ENCODE measurements at regions not wholly inside any gene's neighbourhood (a gene's known extent, or its start where the extent isn't known, plus 50 kb on each side); places are given as distances from the start of the nearest gene placed in this dataset.

- no peak for TF ChIP-seq MXI1 (conservative IDR thresholded peaks at IDR 0.05; ENCODE audit: poor library complexity, severe bottlenecking)
- TF ChIP-seq EZH2 (IDR thresholded peaks at IDR 0.05; ENCODE audit: borderline replicate concordance, insufficient read depth, low read length, poor library complexity, severe bottlenecking): no peak
- TF ChIP-seq POLR2AphosphoS5 (IDR thresholded peaks at IDR 0.05): no peak
- no peak for TF ChIP-seq SMC3 (conservative IDR thresholded peaks at IDR 0.05; ENCODE audit: poor library complexity)
- TF ChIP-seq CTCF (IDR thresholded peaks at IDR 0.05; ENCODE audit: poor library complexity, severe bottlenecking): no peak
- TF ChIP-seq RAD21 (conservative IDR thresholded peaks at IDR 0.05): no peak
- TF ChIP-seq EP300 (conservative IDR thresholded peaks at IDR 0.05; ENCODE audit: poor library complexity, severe bottlenecking): no peak
- no peak for TF ChIP-seq TAF1 (IDR thresholded peaks at IDR 0.05; ENCODE audit: low read depth)
- no peak for TF ChIP-seq REST (IDR thresholded peaks at IDR 0.05; ENCODE audit: borderline replicate concordance)
- H4K20me1 ChIP-seq (ENCODE audit: insufficient read depth): no peaks in the 10 kb centered on the region
- H3F3A ChIP-seq (ENCODE audit: insufficient read depth, low read length, poor library complexity, severe bottlenecking): no peaks in the 10 kb centered on the region
- no peak overlapping the region for H3K27ac ChIP-seq (ENCODE audit: low read length)
- no peak overlapping the region for H3K4me3 ChIP-seq (ENCODE audit: low read length)
- H2AFZ ChIP-seq (ENCODE audit: low read depth, low read length): no peak overlapping the region
- no peaks in the 10 kb centered on the region for H3K79me2 ChIP-seq (replicated peaks; ENCODE audit: insufficient read depth, low read length)
- H3K4me2 ChIP-seq (ENCODE audit: low read length): no peak overlapping the region
- H3K27me3 ChIP-seq (ENCODE audit: insufficient read depth, low read depth, low read length): no peaks in the 10 kb centered on the region
- no peaks in the 10 kb centered on the region for H3K9me3 ChIP-seq (ENCODE audit: low read length)
- no peaks in the 10 kb centered on the region for H3K36me3 ChIP-seq (ENCODE audit: insufficient read depth, low read length)
- no peaks in the 10 kb centered on the region for H3K9me2 ChIP-seq (ENCODE audit: insufficient read depth, low read length)
- H3K9ac ChIP-seq (ENCODE audit: low read length): no peak overlapping the region
These were observed 291.9 kb upstream of the GRM7 start for GRCh38 chr3:6568999-6569493.

DNA sequence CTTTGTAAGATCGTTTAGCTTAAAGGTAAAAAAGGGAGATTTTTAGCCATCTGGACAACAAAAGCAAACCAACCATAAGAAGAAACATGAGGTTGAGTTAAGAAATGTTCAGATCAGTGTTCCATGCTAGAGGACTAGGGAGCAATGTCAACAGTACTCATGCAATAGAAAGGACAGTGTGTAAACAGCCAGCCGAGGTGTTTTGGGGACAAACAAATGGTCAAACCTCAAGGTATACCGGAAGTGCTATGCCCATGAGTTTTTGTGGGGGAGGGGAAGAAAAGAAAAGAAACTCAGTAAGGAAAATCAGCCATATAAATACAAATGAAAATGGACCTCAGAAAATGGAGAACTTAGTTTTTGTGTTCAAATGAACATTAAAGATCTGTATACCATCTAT lies 289.5 kb upstream of the GRM7 start:
- Histone ChIP-seq H3K79me2 (replicated peaks; ENCODE audit: insufficient read depth, low read length) (no peaks in the 10 kb centered on the region), H3K27ac (ENCODE audit: low read length) (no peak overlapping the region), H2AFZ (ENCODE audit: low read depth, low read length) (no peak overlapping the region), H3K4me3 (ENCODE audit: low read length) (no peak overlapping the region), H3K4me2 (ENCODE audit: low read length) (no peak overlapping the region), H3K9me2 (ENCODE audit: insufficient read depth, low read length) (no peaks in the 10 kb centered on the region), H3F3A (ENCODE audit: insufficient read depth, low read length, poor library complexity, severe bottlenecking) (no peaks in the 10 kb centered on the region), H3K9me3 (ENCODE audit: low read length) (no peaks in the 10 kb centered on the region), H3K9ac (ENCODE audit: low read length) (no peak overlapping the region), H3K27me3 (ENCODE audit: insufficient read depth, low read depth, low read length) (no peaks in the 10 kb centered on the region), H3K36me3 (ENCODE audit: insufficient read depth, low read length) (no peaks in the 10 kb centered on the region), H4K20me1 (ENCODE audit: insufficient read depth) (no peaks in the 10 kb centered on the region)
- TF ChIP-seq EZH2 (IDR thresholded peaks at IDR 0.05; ENCODE audit: borderline replicate concordance, insufficient read depth, low read length, poor library complexity, severe bottlenecking) (no peak), RAD21 (conservative IDR thresholded peaks at IDR 0.05) (no peak), SMC3 (conservative IDR thresholded peaks at IDR 0.05; ENCODE audit: poor library complexity) (no peak), MXI1 (conservative IDR thresholded peaks at IDR 0.05; ENCODE audit: poor library complexity, severe bottlenecking) (no peak), REST (IDR thresholded peaks at IDR 0.05; ENCODE audit: borderline replicate concordance) (no peak), TAF1 (IDR thresholded peaks at IDR 0.05; ENCODE audit: low read depth) (no peak), POLR2AphosphoS5 (IDR thresholded peaks at IDR 0.05) (no peak), EP300 (conservative IDR thresholded peaks at IDR 0.05; ENCODE audit: poor library complexity, severe bottlenecking) (no peak), CTCF (IDR thresholded peaks at IDR 0.05; ENCODE audit: poor library complexity, severe bottlenecking) (no peak)
